GM23248 (cell line): ENCODE measurements at regions not wholly inside any gene's neighbourhood (a gene's known extent, or its start where the extent isn't known, plus 50 kb on each side); places are given as distances from the start of the nearest gene placed in this dataset.
"Not testable (repeated sequence)": the region's sequence is repeated elsewhere in the genome, so short reads cannot be mapped to it uniquely, and the experiment has no call there.

Experiments used
- DNase-seq: peaks from one replicate; pipeline ENCODE4 v3.0.0-alpha.2; 2015
- H2AFZ ChIP-seq: fragments of 200-600 bp; sonication (generic); 2 replicates; pipeline ENCODE4 v1.6.1; 2016; ENCODE audit warnings: antibody characterized with exemption
- H3F3A ChIP-seq: fragments of 200-600 bp; sonication (generic); 2 replicates; pipeline ENCODE4 v1.6.1; 2016; ENCODE audit warnings: mild to moderate bottlenecking, antibody characterized with exemption, mixed run types; ENCODE audit not compliant: insufficient read depth
- H3K27ac ChIP-seq: fragments of 200-600 bp; sonication (generic); 2 replicates; pipeline ENCODE4 v1.5.1; 2016; ENCODE audit warnings: mild to moderate bottlenecking
- H3K27me3 ChIP-seq: fragments of 200-600 bp; sonication (generic); replicated peaks from 2 replicates; pipeline ENCODE4 v1.6.1; 2016; ENCODE audit warnings: mild to moderate bottlenecking; ENCODE audit not compliant: insufficient read depth
- H3K36me3 ChIP-seq: fragments of 200-600 bp; sonication (generic); 2 replicates; pipeline ENCODE4 v1.6.1; 2016; ENCODE audit warnings: low read depth, mild to moderate bottlenecking
- H3K4me1 ChIP-seq: fragments of 200-600 bp; sonication (generic); 2 replicates; pipeline ENCODE4 v1.6.1; 2016; ENCODE audit warnings: mild to moderate bottlenecking; ENCODE audit not compliant: insufficient read depth
- H3K4me2 ChIP-seq: fragments of 200-600 bp; sonication (generic); one replicate; pipeline ENCODE4 v1.6.1; 2016; ENCODE audit warnings: mild to moderate bottlenecking; ENCODE audit not compliant: unreplicated experiment
- H3K4me3 ChIP-seq: fragments of 200-600 bp; sonication (generic); 2 replicates; pipeline ENCODE4 v1.5.1; 2016; ENCODE audit warnings: mild to moderate bottlenecking
- H3K79me2 ChIP-seq: fragments of 200-600 bp; sonication (generic); 2 replicates; pipeline ENCODE4 v1.6.1; 2016; ENCODE audit warnings: mild to moderate bottlenecking; ENCODE audit not compliant: insufficient read depth
- H3K9ac ChIP-seq: fragments of 200-600 bp; sonication (generic); 2 replicates; pipeline ENCODE4 v1.6.1; 2016; ENCODE audit warnings: mild to moderate bottlenecking
- H3K9me2 ChIP-seq: fragments of 200-600 bp; sonication (generic); 2 replicates; pipeline ENCODE4 v1.6.1; 2016; ENCODE audit warnings: mixed run types, mild to moderate bottlenecking, moderate library complexity; ENCODE audit not compliant: insufficient read depth
- H3K9me3 ChIP-seq: fragments of 200-600 bp; sonication (generic); one replicate; pipeline ENCODE4 v1.6.1; 2017; ENCODE audit warnings: low read depth
- H4K20me1 ChIP-seq: fragments of 200-600 bp; sonication (generic); 2 replicates; pipeline ENCODE4 v1.6.0; 2016; ENCODE audit not compliant: insufficient read depth
- EZH2 ChIP-seq: fragments of 200-600 bp; sonication (generic); IDR thresholded peaks from 2 replicates; pipeline ENCODE4 v1.6.1; 2018; ENCODE audit warnings: antibody characterized with exemption, mild to moderate bottlenecking; ENCODE audit not compliant: insufficient read depth, poor library complexity, severe bottlenecking
- EZH2phosphoT487 ChIP-seq: fragments of 200-600 bp; sonication (generic); IDR thresholded peaks from 2 replicates; pipeline ENCODE4 v1.6.1; 2018; ENCODE audit warnings: antibody characterized with exemption, moderate library complexity, mild to moderate bottlenecking, low read depth; ENCODE audit not compliant: insufficient read depth
- WGBS, 2 experiments: methylation state at CpG; one replicate each; pipeline ENCODE4 v1.1.6; 2015 to 2017; ENCODE audit warnings: low lambda C conversion rate in 2 of 2, low coverage in 1 of 2; ENCODE audit errors: missing lambda C conversion rate in 2 of 2; 5-methylcytosine and 5-hydroxymethylcytosine counted together
- in situ Hi-C: fragments of 300-500 bp; cut with MboI; formaldehyde crosslinking; loops from 2 replicates; pipeline ENCODE4 v1.15.0; 2020

DNA sequence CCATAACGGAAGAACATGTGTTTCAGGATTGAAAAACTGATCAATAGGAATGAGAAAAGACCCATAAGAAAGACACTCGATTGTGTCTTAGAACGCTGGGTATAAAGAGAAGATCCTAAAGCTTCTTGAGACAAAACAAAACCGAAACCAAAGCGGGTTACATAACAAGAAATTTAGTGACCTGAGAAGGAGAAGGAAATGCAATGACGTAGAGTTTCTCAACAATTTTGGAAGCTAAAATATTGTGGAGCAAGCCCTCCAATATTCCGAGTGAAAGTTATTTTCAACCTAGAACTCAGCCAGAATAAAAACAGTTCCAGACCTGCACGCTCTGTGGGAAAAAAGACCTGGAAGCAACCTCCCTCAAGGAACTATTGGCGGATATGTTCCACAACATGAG, 81.9 kb upstream of the FREM1 start:
- peak overlapping the region; percentile 81 for H3K27ac ChIP-seq
- 0 to 2% methylated on average over 9 of the region's 9 CpGs for WGBS, 2 experiments
- H3K79me2 ChIP-seq, result peaks cover 20% of the 10 kb centered on the region
- DNase-seq, result peak; percentile 75
- H3K9ac ChIP-seq, result peak overlapping the region; percentile 91
- H3K9me2 ChIP-seq, result no peaks in the 10 kb centered on the region
- TF ChIP-seq EZH2 (no peak), EZH2phosphoT487 (no peak)
- in situ Hi-C loops, result no loop called here
- peak overlapping the region; percentile 88 for H3K4me3 ChIP-seq
- H3K4me2 ChIP-seq, result peak overlapping the region; percentile 92
- no peaks in the 10 kb centered on the region for H3K9me3 ChIP-seq
- no peaks in the 10 kb centered on the region for H4K20me1 ChIP-seq
- H2AFZ ChIP-seq, result peak overlapping the region; percentile 97
- no peaks in the 10 kb centered on the region for H3K36me3 ChIP-seq
- peaks cover 19% of the 10 kb centered on the region; the same call in 1 of the 2 replicates for H3F3A ChIP-seq
- peaks cover 23% of the 10 kb centered on the region for H3K4me1 ChIP-seq
- H3K27me3 ChIP-seq, result no peaks in the 10 kb centered on the region

GRCh38 chr9:14990647-14991046, 80.4 kb upstream of the FREM1 start:
- Histone ChIP-seq H2AFZ (peak overlapping the region; percentile 62; the same call in 1 of the 2 replicates), H3K4me1 (peaks cover 24% of the 10 kb centered on the region), H3F3A (peaks cover 19% of the 10 kb centered on the region; the same call in 1 of the 2 replicates), H3K79me2 (peaks cover 20% of the 10 kb centered on the region)
- H3K9ac ChIP-seq, H3K9me2 ChIP-seq, H3K9me3 ChIP-seq, H3K27me3 ChIP-seq, H4K20me1 ChIP-seq, H3K27ac ChIP-seq, H3K4me2 ChIP-seq, in situ Hi-C loops, H3K36me3 ChIP-seq, H3K4me3 ChIP-seq: not testable (repeated sequence)
- DNase-seq, result peak; percentile 25
- 64 to 66% methylated on average over 6 of the region's 6 CpGs for WGBS, 2 experiments

- in situ Hi-C loops, result no loop called here
- no peak overlapping the region for H3K9ac ChIP-seq
- no peaks in the 10 kb centered on the region for H3K9me2 ChIP-seq
- WGBS, 2 experiments, result 34 to 51% methylated on average over 5 of the region's 5 CpGs
- H3K36me3 ChIP-seq, result no peaks in the 10 kb centered on the region
- peaks cover 20% of the 10 kb centered on the region for H3K79me2 ChIP-seq
- H3K4me1 ChIP-seq, result peaks cover 29% of the 10 kb centered on the region
- peak overlapping the region; percentile 2; the same call in 1 of the 2 replicates for H3K4me3 ChIP-seq
- peak; percentile 80 for DNase-seq
- no peaks in the 10 kb centered on the region for H3K27me3 ChIP-seq
- H3F3A ChIP-seq, result peaks cover 19% of the 10 kb centered on the region; the same call in 1 of the 2 replicates
- H2AFZ ChIP-seq, result peak overlapping the region; percentile 62
- no peaks in the 10 kb centered on the region for H4K20me1 ChIP-seq
- no peak for TF ChIP-seq EZH2
- no peak for TF ChIP-seq EZH2phosphoT487
- H3K4me2 ChIP-seq, result peak overlapping the region; percentile 54
- peak overlapping the region; percentile 9; the same call in 1 of the 2 replicates for H3K27ac ChIP-seq
- no peaks in the 10 kb centered on the region for H3K9me3 ChIP-seq
Measured at GRCh38 chr9:14989811-14990210, 79.6 kb upstream of the FREM1 start.

DNA sequence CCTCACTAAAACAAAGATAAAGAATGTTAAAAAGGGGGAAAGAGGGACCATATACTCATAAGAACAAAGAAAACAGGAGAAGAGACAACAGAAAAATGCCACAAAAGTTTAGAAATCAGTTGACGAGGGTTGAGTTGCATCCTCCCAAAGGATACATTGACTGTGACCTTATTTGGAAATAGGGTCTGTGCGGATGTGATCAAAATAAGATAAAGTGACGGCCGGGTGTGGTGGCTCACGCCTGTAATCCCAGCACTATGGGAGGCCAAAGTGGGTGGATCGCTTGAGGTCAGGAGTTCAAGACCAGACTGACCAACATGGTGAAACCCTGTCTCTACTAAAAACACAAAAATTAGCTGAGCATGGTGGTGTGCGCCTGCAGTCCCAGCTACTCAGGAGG, 79.1 kb upstream of the FREM1 start:
- H3K4me3 ChIP-seq, H3K9ac ChIP-seq, DNase-seq, H3K9me2 ChIP-seq, H3K27ac ChIP-seq, H3K36me3 ChIP-seq, H3K9me3 ChIP-seq, in situ Hi-C loops, H4K20me1 ChIP-seq, H3K27me3 ChIP-seq: not testable (repeated sequence)
- Histone ChIP-seq H3K79me2 (peaks cover 20% of the 10 kb centered on the region), H3K4me1 (peaks cover 24% of the 10 kb centered on the region), H3K4me2 (peak overlapping the region; percentile 54), H3F3A (peaks cover 19% of the 10 kb centered on the region; the same call in 1 of the 2 replicates), H2AFZ (peak overlapping the region; percentile 62)
- 86 to 88% methylated on average over 7 of the region's 7 CpGs for WGBS, 2 experiments

- no peaks in the 10 kb centered on the region for H3K9me3 ChIP-seq
- peaks cover 18% of the 10 kb centered on the region for H3K4me1 ChIP-seq
- no peaks in the 10 kb centered on the region for H3K36me3 ChIP-seq
- H3K9ac ChIP-seq, result no peak overlapping the region
- no peak overlapping the region for H2AFZ ChIP-seq
- in situ Hi-C loops, result no loop called here
- no peaks in the 10 kb centered on the region for H4K20me1 ChIP-seq
- no peak overlapping the region for H3K4me3 ChIP-seq
- TF ChIP-seq EZH2 (no peak), EZH2phosphoT487 (no peak)
- no peaks in the 10 kb centered on the region for H3K27me3 ChIP-seq
- 92 to 97% methylated on average over 1 of the region's 1 CpG for WGBS, 2 experiments
- no peak overlapping the region for H3K27ac ChIP-seq
- peaks cover 20% of the 10 kb centered on the region for H3K79me2 ChIP-seq
- DNase-seq, result no peak
- H3K4me2 ChIP-seq, result no peak overlapping the region
- H3F3A ChIP-seq, result peaks cover 13% of the 10 kb centered on the region; the same call in 1 of the 2 replicates
- H3K9me2 ChIP-seq, result no peaks in the 10 kb centered on the region
Measured at GRCh38 chr9:14987858-14988257, 77.6 kb upstream of the FREM1 start.
